ENCODE measurements at regions not wholly inside any gene's neighbourhood (a gene's known extent, or its start where the extent isn't known, plus 50 kb on each side); places are given as distances from the start of the nearest gene placed in this dataset.
"Not testable (repeated sequence)": the region's sequence is repeated elsewhere in the genome, so short reads cannot be mapped to it uniquely, and the experiment has no call there.

- Histone ChIP-seq H3F3A (ENCODE audit: insufficient read depth, low read depth) (no peaks in the 10 kb centered on the region), H3K36me3 (ENCODE audit: low read depth) (no peaks in the 10 kb centered on the region), H3K9me3 (ENCODE audit: insufficient read depth, low read depth) (no peaks in the 10 kb centered on the region), H4K20me1 (ENCODE audit: insufficient read depth) (no peaks in the 10 kb centered on the region), H3K4me1 (replicated peaks; ENCODE audit: insufficient read depth) (no peaks in the 10 kb centered on the region), H2AFZ (no peak overlapping the region), H3K4me3 (no peak overlapping the region), H3K27me3 (ENCODE audit: insufficient read depth, low read depth) (no peaks in the 10 kb centered on the region), H3K4me2 (no peak overlapping the region), H3K9me2 (ENCODE audit: insufficient read depth) (no peaks in the 10 kb centered on the region), H3K27ac (no peak overlapping the region), H3K79me2 (ENCODE audit: low read depth) (no peaks in the 10 kb centered on the region)
- BruUV-seq (replicated peaks), result no TSS peak
- TF ChIP-seq EZH2 (IDR thresholded peaks at IDR 0.05; ENCODE audit: low read depth), result no peak
- TF ChIP-seq CTCF (conservative IDR thresholded peaks at IDR 0.05), result no peak
- CTCF ChIA-PET, result no interaction called here
- POLR2A ChIA-PET (ENCODE audit: unreplicated experiment), result no interaction called here
- DNase-seq, result no peak
- intact Hi-C loops (cut with micrococcal nuclease; ENCODE audit: unreplicated experiment), result no loop called here
Observed at GRCh38 chr4:29104694-29105093, 1615.5 kb upstream of the PCDH7 start.

GRCh38 chr4:29113960-29114359, 1606.2 kb upstream of the PCDH7 start:
- Histone ChIP-seq H3F3A (ENCODE audit: insufficient read depth, low read depth) (no peaks in the 10 kb centered on the region), H3K27me3 (ENCODE audit: insufficient read depth, low read depth) (no peaks in the 10 kb centered on the region), H3K4me1 (replicated peaks; ENCODE audit: insufficient read depth) (no peaks in the 10 kb centered on the region), H3K36me3 (ENCODE audit: low read depth) (no peaks in the 10 kb centered on the region), H3K4me2 (no peak overlapping the region), H3K4me3 (no peak overlapping the region), H3K79me2 (ENCODE audit: low read depth) (no peaks in the 10 kb centered on the region), H3K27ac (no peak overlapping the region), H4K20me1 (ENCODE audit: insufficient read depth) (no peaks in the 10 kb centered on the region), H3K9me2 (ENCODE audit: insufficient read depth) (no peaks in the 10 kb centered on the region), H3K9me3 (ENCODE audit: insufficient read depth, low read depth) (no peaks in the 10 kb centered on the region), H2AFZ (no peak overlapping the region)
- no TSS peak for BruUV-seq (replicated peaks)
- intact Hi-C loops (cut with micrococcal nuclease; ENCODE audit: unreplicated experiment), result no loop called here
- ChIA-PET CTCF (no interaction called here), POLR2A (ENCODE audit: unreplicated experiment) (no interaction called here)
- no peak for TF ChIP-seq EZH2 (IDR thresholded peaks at IDR 0.05; ENCODE audit: low read depth)
- TF ChIP-seq CTCF (conservative IDR thresholded peaks at IDR 0.05), result no peak
- DNase-seq, result no peak

- H3K36me3 ChIP-seq (ENCODE audit: low read depth); BruUV-seq (replicated peaks); H3K4me3 ChIP-seq; H3K4me1 ChIP-seq (replicated peaks; ENCODE audit: insufficient read depth); intact Hi-C loops (cut with micrococcal nuclease; ENCODE audit: unreplicated experiment); H3K9me2 ChIP-seq (ENCODE audit: insufficient read depth); H3K9me3 ChIP-seq (ENCODE audit: insufficient read depth, low read depth); H3K27ac ChIP-seq; H3K4me2 ChIP-seq; CTCF ChIA-PET; H4K20me1 ChIP-seq (ENCODE audit: insufficient read depth); POLR2A ChIA-PET (ENCODE audit: unreplicated experiment); DNase-seq; H3F3A ChIP-seq (ENCODE audit: insufficient read depth, low read depth); H2AFZ ChIP-seq; H3K79me2 ChIP-seq (ENCODE audit: low read depth); H3K27me3 ChIP-seq (ENCODE audit: insufficient read depth, low read depth): not testable (repeated sequence)
Observed at GRCh38 chr4:29117231-29117722, 1602.9 kb upstream of the PCDH7 start.

GRCh38 chr4:29121586-29121985, 1598.6 kb upstream of the PCDH7 start:
- TF ChIP-seq CTCF (conservative IDR thresholded peaks at IDR 0.05), result no peak
- no peak for TF ChIP-seq EZH2 (IDR thresholded peaks at IDR 0.05; ENCODE audit: low read depth)
- H3K4me1 ChIP-seq (replicated peaks; ENCODE audit: insufficient read depth), result no peaks in the 10 kb centered on the region
- H3K4me3 ChIP-seq, result no peak overlapping the region
- no peaks in the 10 kb centered on the region for H3K9me3 ChIP-seq (ENCODE audit: insufficient read depth, low read depth)
- H3K27ac ChIP-seq, result no peak overlapping the region
- no peaks in the 10 kb centered on the region for H3K9me2 ChIP-seq (ENCODE audit: insufficient read depth)
- H3K4me2 ChIP-seq, result no peak overlapping the region
- DNase-seq, result no peak
- BruUV-seq (replicated peaks), result no TSS peak
- POLR2A ChIA-PET (ENCODE audit: unreplicated experiment), result no interaction called here
- intact Hi-C loops (cut with micrococcal nuclease; ENCODE audit: unreplicated experiment), result no loop called here
- no peaks in the 10 kb centered on the region for H3K36me3 ChIP-seq (ENCODE audit: low read depth)
- H2AFZ ChIP-seq, result no peak overlapping the region
- no peaks in the 10 kb centered on the region for H3K79me2 ChIP-seq (ENCODE audit: low read depth)
- H4K20me1 ChIP-seq (ENCODE audit: insufficient read depth), result no peaks in the 10 kb centered on the region
- CTCF ChIA-PET, result no interaction called here
- H3F3A ChIP-seq (ENCODE audit: insufficient read depth, low read depth), result no peaks in the 10 kb centered on the region
- H3K27me3 ChIP-seq (ENCODE audit: insufficient read depth, low read depth), result no peaks in the 10 kb centered on the region
